GM21576 (cell line): ENCODE measurements at regions not wholly inside any gene's neighbourhood (a gene's known extent, or its start where the extent isn't known, plus 50 kb on each side); places are given as distances from the start of the nearest gene placed in this dataset.
"Not testable (repeated sequence)": the region's sequence is repeated elsewhere in the genome, so short reads cannot be mapped to it uniquely, and the experiment has no call there.

Experiments used
- ATAC-seq: cut with Tn5 transposase; IDR thresholded peaks from one replicate; pipeline ENCODE4 v1.9.1; 2021; ENCODE audit warnings: mild to moderate bottlenecking, moderate library complexity; ENCODE audit not compliant: unreplicated experiment

DNA sequence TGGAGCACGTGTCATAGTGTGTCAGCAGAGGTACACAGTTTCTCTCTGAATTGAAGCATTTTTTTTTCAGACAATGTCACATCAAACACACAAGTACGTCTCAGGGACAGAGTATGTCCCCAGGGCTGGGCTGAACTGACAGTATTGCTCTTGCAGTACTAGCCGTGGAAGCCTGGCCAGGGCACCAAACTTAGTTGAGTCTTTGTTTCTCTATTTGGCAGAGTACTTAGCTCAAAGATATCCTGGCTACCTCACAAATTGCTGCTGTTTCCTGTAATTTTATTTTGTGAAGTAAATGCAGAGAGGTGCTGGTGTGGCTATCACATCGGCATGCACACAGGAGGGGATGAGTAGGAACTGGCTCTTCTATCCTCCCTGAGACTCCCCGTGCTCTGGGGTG, 691.6 kb upstream of the HS6ST1 start:
- ATAC-seq = no peak

DNA sequence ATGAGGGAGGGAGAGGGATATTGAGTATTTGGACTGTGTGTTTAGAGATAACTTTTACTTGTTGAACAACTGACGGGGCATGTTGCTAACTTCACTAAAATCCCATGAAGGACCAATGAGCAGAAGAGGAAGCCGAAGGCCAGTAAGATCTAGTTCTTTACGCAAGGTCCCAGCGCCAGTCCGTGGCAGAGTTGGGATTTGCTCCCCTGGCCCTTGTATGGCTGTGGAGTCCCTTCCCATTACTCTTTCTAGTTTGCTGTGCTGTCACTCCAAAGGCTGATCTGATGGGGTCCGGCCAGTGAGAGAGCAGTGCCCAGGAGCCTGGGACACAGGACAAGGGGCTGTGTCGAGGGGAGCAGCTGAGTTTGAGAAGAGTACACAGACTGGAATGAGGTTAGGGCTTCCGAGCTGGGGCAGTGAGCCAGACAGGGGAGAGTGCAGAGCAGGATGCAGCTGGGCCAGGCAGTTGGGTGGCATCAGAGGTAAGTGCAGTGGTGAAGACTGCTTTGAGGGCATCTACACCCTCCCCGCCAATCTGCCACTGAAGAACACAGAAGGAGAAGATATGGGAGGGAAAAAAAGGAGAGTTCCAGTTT, 692.9 kb upstream of the HS6ST1 start:
- ATAC-seq = no peak

DNA sequence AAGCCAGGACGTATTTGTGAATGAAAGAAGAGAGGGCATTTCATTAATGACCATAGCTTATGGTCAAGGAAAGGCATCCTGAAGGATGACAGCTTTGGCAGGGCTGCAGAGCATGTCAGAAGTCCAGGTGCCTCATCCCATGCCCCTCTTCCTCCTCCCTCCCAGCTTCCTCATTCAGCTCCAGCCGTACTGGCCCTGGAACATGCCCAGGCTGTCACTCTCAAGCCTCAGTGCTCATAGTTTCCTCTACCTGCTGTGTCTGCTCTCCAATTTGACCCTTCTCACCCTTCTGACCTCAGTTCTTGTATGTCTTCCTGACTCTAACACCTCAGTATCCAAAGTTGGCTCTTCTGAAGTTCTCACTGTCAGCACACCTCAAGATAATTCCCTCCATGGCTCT, 695.8 kb upstream of the HS6ST1 start:
- no peak for ATAC-seq

DNA sequence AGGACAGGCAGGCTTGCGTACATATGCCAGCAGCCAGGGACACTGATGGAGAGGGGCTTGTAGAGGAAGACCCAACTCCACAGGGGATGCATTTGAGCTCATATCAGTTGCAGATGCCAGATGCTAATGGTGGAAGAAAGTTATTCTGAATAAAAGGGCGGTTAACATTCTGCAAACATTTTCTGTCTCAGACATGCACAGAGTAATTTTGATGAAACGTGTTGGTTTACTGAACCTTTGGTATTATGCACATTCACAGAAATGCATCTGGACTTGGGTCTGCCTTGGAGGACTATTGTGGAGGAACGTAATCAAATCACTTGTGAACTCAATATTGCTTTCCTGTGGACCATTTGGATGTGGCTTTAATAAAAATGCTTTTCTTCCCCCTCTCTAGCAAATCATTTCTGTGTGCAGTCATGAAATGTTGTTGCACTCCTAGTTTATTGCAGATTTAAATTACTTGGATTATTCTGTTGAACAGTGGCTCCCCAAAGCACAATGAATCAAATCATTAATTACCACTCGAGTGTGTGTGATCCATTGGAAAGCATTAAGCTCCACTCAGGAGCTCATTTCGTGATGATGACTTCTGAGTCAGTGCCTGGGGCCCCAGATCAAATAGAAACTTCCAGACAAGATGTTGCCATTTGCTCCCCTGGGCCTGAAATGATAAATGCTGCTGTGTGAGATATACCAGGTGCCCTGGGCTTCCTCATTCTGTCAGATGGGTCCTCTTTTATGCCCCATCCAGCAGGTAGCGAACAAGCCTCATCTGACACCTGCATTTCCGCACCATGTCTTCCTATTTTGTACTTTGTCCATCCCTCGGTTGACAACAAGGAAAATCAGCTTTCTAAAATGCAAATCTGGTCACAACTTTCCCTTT, 697.0 kb upstream of the HS6ST1 start:
- ATAC-seq = no peak

DNA sequence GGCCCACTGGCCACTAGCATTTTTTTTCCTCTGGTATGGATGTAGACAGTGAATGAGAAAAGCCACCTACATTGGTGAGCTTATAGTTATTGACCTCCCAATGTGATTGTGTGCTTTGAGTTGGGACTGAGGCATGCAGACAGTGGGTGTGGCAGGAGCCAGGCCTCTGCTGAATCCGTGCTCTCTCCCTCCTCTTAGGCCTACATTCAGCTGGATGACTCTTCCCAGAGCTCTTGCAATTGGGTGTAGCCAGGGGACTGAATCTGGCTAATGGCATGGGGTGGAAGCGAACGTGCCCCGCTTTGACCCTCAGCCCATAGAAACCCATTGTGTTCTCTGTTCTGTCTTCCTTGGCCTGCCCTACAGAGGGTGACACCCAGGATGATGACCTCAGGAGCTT, 698.3 kb upstream of the HS6ST1 start:
- no peak for ATAC-seq

DNA sequence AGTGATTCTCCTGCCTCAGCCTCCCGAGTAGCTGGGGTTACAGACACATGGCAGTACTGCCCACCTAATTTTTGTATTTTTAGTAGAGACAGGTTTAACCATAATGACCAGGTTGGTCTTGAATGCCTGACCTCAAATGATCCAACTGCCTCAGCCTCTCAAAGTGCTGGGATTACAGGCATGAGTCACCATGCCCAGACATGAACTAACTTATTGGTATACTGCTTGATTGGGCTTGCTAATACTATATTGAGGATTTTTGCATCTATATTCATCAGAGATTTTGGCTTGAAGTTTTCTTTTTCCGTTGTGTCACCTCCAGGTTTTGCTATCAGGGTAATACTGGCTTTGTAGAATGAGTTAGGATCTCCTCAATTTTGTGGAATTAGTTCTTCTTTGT, 706.1 kb upstream of the HS6ST1 start:
- ATAC-seq = no peak

DNA sequence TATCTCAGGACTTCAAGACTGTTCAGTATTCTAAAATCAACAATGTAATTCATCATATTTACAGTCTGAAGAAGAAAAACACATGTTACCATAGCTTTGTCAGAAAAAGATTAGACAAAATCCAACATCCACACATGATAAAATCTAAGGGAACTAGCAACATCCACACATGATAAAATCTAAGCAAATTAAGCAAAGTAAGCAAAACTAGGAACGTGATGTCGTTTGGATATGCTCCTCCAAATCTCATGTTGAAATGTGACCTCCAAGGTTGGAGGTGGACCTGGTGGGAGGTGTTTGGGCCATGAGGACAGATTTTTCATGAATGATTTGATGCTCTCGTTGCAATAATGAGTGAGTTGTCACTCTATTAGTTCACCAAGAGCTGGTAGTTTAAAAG, 717.3 kb upstream of the HS6ST1 start:
- ATAC-seq = no peak

DNA sequence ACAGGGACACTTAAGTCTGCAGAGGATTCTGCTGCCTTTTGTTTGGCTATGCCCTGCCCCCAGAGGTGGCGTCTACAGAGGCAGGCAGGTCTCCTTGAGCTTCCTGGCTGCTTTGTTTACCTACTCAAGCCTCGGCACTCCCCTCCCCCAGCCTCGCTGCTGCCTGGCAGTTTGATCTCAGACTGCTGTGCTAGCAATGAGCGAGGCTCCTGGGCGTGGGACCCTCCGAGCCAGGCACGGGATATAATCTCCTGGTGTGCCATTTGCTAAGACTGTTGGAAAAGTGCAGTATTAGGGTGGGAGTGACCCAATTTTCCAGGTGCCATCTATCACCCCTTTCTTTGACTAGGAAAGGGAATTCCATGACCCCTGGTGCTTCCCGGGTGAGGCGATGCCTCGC, 725.0 kb upstream of the HS6ST1 start:
- not testable (repeated sequence) for ATAC-seq

DNA sequence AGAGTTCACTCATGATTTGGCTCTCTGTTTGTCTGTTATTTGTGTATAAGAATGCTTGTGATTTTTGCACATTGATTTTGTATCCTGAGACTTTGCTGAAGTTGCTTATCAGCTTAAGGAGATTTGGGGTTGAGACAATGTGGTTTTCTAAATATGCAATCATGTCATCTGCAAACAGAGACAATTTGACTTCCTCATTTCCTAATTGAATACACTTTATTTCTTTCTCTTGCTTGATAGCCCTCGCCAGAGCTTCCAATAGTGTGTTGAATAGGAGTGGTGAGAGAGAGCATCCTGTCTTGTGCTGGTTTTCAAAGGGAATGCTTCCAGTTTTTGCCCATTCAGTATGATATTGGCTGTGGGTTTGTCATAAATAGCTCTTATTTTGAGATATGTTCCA, 727.8 kb upstream of the HS6ST1 start:
- ATAC-seq = not testable (repeated sequence)

DNA sequence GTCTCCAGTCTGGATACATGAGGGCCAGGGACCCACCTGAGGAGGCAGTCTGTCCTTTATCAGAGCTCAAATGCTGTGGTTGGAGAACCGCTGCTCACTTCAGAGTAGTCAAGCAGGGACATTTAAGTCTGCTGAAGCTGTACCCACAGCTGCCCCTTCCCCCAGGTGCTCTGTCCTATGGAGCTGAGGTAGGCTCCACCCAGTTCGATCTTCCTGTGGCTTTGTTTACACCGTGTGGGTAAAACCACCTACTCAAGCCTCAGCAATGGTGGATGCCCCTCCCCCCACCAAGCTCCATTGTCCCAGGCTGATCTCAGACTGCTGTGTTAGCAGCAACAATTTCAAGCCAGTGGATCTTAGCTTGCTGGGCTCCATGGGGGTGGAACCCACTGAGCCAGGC, 731.4 kb upstream of the HS6ST1 start:
- ATAC-seq = no peak

DNA sequence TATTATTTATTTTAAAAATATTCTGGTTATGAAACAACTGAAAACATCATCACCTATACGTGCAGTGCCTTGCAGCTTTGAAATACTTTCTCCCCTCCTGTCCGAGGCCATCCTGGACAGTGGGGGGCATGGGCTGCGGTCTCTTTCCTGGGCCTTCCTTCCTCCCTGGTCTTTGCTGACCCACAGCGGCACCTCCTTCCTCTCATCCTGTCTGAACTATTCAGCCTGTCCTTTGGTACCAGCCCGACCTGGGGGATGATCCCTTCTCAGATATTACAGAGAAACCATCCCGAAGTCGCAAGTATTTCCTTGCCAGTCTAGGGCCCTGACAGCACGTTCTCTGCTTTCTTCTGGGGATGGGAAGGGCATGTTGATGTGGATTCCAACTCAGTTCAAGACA, 736.6 kb upstream of the HS6ST1 start:
- ATAC-seq = no peak

DNA sequence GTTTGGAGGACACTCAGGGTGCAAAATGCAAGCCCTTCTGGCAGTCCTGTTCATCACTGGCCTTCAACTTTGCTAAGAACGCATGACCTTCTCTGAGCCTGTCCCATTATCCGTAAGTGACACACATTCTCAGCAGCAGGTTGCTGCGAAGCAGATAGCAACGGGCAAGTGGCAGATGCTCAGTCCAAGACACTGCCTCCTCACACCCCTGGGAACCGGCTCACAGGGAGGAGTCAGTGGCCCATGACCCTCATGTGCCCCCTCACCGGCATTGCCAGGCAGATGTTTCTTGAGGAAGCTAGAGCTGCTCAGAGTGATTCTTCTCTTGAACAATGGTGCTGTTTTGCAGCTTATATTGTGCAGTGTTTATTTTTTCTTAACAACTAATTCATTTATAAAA, 737.2 kb upstream of the HS6ST1 start:
- no peak for ATAC-seq

DNA sequence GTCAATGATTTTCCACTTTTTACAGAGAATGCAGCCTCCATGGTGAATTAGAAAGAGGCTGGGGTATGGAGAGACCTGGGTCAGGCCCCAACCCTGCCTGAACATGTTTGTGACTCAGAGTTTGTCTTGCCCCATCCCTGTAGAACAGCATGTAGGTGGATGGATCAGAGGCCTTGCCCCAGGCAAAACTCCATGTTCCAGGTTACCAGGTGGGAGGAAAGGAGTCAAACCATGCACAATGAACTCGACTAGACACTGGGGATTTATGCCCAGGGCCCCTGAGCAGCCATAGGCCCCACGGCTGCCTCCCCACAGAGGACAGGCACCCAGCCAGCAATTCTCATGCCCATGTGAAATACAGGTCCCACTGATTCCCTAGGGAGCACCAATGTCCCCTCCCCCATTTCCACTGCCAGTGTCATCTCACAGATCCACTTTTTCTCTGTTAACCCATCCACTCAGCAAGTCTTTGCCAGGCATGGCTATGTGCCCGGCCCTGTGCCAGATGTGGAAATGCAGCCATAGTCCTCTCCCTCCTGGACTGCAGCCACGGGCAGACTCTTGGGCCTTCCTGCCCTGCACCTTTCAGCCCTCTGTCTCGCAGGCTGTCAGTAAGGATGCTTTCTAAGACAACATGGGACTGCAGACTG, 737.8 kb upstream of the HS6ST1 start:
- ATAC-seq = no peak

DNA sequence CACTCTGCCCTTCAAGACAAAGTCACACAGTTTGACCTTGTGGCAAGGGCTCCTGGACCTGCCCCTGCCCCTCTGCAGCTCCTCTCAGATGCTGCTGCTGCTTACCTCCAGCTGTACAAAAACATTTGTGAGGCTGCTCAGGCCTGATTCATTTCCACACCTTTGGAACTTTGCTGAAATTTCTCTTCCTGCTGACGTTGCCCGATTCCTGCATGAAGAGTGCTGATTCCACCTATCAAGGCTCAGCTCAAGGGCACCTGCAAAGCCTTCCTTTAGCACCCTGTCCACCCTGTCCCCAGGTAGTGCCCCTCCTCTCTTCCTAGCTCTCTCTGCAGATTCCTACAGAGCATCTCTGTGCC, 738.3 kb upstream of the HS6ST1 start:
- ATAC-seq = no peak

DNA sequence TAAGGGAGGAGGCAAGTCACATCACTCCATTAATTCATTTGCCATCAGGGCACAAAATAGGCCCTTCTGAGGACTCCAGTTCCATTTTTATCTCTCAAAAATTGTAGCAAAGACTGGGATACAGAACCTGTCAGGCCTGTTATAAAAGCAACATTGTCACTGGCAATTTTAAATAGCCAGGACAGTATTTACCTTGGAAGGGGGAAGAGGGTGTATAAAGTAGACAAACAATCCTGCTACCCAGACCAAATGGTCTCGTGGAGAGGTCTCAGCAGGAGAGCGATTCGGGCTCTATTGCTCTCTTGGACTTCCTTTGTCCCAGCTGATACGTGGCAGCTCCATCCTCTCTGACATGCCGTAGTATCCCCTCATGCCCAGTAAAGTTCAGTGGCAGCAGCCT, 740.3 kb upstream of the HS6ST1 start:
- no peak for ATAC-seq

DNA sequence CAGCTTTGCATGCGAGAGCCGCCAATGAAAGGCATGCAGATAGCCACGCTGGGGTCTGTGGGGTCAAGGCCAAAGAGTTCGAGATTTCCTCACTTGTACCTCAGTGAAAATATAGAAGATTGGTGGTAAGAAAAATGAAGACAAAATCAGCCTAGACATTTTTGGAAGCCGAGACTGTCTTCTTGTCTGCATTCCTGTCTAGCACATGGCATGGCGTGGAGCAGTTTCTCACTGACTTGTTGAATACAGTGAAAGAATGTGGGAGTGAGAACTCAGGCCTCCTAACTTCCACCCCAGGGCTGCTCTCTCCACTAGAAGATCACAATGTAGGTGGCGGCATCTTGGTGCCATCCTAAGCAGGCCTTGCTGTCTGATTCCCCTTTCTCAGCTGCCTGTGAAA, 740.8 kb upstream of the HS6ST1 start:
- ATAC-seq = no peak

DNA sequence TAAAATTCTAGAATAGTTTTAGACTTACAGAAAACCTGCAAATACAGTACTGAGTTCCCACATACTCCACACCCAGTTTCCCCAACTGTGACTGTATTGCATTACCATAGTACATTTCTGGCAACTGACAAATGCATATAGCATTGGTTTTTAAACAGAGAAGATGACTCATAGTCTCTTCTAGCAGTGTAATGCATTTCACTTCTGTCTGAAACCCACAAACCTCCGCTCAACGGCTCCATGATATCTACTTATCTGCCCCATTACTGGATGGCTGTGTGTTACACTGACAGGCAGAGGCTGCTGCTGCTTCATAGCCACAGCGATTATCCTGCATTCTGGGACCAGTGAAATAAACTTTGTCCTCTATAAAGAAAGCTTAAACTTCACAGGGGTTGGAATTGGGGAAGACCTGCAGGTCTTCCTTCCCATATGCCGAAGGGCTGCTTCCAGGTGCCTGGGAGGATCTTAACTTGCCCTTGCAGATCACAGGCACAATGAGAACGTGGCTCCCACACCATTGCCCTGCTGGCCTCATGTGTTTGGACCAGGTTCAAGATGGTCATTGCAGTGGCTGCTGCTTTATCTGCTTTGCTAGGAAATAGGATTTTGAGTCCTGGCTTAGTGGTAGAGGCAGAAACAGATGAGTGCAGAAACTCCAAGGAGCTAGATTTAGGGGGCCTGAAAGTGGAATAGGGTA, 742.6 kb upstream of the HS6ST1 start:
- peak; percentile 86 for ATAC-seq

DNA sequence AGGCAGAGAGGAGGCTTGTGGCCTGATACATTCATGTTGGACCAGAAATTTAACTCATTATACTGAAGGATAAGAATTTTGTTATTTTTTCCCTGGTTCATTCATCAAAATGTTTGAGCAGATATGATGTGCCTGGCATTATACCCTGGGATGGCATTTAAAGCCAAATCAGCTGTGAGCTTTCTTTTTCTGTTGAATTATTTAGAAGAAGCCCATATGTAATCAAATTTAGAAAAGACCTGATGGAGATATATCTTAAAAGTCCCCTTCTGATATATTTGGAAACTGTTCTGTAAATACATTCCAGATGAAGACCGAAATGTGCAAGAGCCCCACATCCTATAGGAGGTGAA, 743.1 kb upstream of the HS6ST1 start:
- no peak for ATAC-seq

DNA sequence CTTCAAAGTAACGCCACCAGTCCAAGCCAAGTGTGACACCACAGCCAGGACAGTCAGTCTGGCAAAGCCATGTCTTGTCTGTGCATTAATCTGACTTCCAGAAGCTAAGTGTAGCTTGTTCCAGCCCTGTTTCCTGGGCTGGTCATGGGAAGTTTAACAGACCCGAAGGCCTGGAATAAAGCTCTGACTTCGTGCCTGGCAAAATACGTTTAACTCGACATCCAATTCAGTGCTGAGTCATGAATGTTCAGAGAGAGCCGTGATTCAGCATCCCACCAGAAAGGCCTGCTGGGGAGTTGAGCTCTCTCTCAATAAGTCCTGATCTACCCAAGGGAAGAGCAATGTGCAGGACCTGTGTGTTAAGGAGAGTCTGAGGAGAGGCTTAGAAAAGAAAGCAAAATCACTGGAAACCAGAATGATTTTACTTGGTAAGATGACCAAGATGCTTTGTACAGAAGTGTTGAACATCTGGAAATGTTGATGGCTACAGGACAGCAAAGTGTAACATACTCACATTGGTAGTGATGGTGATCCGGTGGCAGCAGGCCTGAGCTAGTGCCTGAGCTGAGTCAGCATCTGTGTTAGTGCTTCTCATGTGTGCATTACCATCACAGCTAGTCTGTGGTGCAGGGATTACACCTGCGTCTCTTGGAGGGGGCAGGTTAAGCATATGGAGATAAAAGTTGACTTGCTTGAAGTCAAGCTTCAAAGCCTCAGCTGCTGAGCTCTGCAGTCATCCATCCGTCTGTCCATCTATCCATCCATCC, 743.7 kb upstream of the HS6ST1 start:
- ATAC-seq = no peak

DNA sequence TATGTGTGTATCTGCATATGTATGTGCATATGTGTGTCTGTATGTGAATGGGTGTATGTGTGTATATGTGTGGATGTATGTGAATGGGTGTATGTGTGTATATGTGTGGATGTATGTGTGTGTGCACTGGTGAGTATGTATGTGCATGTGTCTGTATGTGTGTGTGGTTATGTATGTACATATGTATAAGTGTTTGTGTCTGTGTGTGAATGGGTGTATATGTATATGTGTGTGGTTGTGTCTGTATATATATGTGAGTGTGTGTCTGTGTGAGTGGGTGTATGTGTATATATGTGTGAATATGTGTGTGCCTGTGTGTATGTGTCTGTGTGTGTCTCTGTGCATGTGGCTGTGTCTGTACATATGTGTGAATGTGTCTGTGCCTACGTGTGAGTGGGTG, 748.4 kb upstream of the HS6ST1 start:
- ATAC-seq = no peak

DNA sequence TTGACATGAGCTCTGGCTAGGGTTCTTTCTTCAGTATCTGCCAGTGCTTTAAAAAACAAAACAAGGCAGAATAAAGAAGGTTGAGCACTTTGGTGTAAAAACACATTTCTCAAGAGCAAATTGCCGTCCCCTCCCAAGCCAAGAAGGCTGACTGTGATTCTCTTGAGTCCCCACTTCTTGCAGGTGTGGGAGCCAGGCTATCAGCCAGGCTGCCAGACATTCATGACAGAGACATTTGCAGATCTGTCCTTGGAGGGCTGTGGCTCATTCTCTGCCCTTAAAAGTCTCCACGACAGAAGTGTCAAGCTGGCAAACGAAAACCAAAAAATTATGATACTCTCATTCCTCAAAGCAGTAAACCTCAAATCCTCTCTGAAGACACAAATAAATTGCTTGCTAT, 749.3 kb upstream of the HS6ST1 start:
- no peak for ATAC-seq
